Mammary epithelial cell (primary cell): ENCODE measurements at regions not wholly inside any gene's neighbourhood (a gene's known extent, or its start where the extent isn't known, plus 50 kb on each side); places are given as distances from the start of the nearest gene placed in this dataset.

ENCODE experiments used
- EZH2 ChIP-seq: IDR thresholded peaks from 2 replicates; pipeline ENCODE4 v1.6.1; 2012; ENCODE audit warnings: low read length, inconsistent platforms, borderline replicate concordance
- TF ChIP-seq, protein P1 (sequence below), 2 donors: IDR thresholded peaks in 1 of 2; conservative IDR thresholded peaks in 1 of 2; 2 replicates each; pipeline ENCODE4 v1.5.1; 2011 to 2012; ENCODE audit warnings: inconsistent platforms in 2 of 2, low read length in 2 of 2, mild to moderate bottlenecking in 2 of 2, control low read depth in 1 of 2, low read depth in 1 of 2; ENCODE audit not compliant: insufficient read depth in 1 of 2; ENCODE audit errors: extremely low read depth in 1 of 2

DNA sequence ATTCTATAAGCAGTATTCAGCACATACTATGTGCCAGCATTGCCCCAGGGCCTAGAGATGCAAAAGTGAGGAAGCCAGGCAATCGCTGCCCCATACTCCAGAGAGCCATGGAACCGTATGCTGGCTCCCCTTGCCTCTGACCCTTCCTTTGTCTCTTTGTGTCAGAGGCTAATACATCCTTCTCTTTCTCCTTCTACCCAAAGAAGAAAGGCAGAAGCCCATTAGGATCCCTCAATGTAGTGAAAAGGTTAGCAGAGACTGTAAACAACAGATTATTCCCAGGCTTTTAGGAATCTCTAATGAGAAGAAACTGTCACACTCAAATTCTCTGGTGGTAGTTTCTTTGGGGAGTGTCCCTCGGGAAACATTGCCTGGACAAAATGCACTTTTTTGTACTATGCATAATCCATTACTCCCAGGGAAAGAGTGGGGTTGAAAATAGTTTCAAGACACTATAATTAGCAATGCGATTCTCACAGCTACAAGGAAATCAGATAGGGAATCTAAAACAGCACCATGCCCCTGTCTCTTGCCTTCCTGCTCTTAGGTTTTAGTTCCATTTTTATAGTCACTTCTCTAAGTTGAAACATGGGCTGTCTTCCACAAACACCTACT is 325.2 kb upstream of the CNR1 start:
- TF ChIP-seq, protein P1, sequence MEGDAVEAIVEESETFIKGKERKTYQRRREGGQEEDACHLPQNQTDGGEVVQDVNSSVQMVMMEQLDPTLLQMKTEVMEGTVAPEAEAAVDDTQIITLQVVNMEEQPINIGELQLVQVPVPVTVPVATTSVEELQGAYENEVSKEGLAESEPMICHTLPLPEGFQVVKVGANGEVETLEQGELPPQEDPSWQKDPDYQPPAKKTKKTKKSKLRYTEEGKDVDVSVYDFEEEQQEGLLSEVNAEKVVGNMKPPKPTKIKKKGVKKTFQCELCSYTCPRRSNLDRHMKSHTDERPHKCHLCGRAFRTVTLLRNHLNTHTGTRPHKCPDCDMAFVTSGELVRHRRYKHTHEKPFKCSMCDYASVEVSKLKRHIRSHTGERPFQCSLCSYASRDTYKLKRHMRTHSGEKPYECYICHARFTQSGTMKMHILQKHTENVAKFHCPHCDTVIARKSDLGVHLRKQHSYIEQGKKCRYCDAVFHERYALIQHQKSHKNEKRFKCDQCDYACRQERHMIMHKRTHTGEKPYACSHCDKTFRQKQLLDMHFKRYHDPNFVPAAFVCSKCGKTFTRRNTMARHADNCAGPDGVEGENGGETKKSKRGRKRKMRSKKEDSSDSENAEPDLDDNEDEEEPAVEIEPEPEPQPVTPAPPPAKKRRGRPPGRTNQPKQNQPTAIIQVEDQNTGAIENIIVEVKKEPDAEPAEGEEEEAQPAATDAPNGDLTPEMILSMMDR (conservative IDR thresholded peaks at IDR 0.05 in 1 of 2, IDR thresholded peaks at IDR 0.05 in 1 of 2; ENCODE audit: extremely low read depth in 1 of 2, insufficient read depth in 1 of 2, low read depth in 1 of 2, low read length in 2 of 2), result no peak
- no peak for TF ChIP-seq EZH2
